OCI-M1 (cell line): ENCODE measurements at regions not wholly inside any gene's neighbourhood (a gene's known extent, or its start where the extent isn't known, plus 50 kb on each side); places are given as distances from the start of the nearest gene placed in this dataset.

Experiments used
- DNase-seq: peaks from one replicate; lab custom pipeline; 2025; lab: John Stamatoyannopoulos, UW

GRCh38 chr2:216553482-216554240 lies 55.0 kb downstream of the RPL37A start:
- DNase-seq: no peak

- DNase-seq: no peak
Observed at GRCh38 chr2:216554286-216554685, 55.6 kb downstream of the RPL37A start.

GRCh38 chr2:216554755-216555154 lies 56.1 kb downstream of the RPL37A start:
- no peak for DNase-seq

GRCh38 chr2:216555274-216555673 lies 56.6 kb downstream of the RPL37A start:
- DNase-seq: no peak

GRCh38 chr2:216556202-216556601 lies 57.6 kb downstream of the RPL37A start:
- DNase-seq: no peak

GRCh38 chr2:216557413-216557812 lies 58.8 kb downstream of the RPL37A start:
- no peak for DNase-seq

GRCh38 chr2:216557820-216558219 lies 59.2 kb downstream of the RPL37A start:
- DNase-seq: no peak

- DNase-seq: no peak
Observed at GRCh38 chr2:216559625-216560156, 61.0 kb downstream of the RPL37A start.

GRCh38 chr2:216560838-216561270 lies 62.2 kb downstream of the RPL37A start:
- no peak for DNase-seq

- DNase-seq: no peak
Observed at GRCh38 chr2:216562696-216563435, 64.2 kb downstream of the RPL37A start.

GRCh38 chr2:216563646-216564045 lies 65.0 kb downstream of the RPL37A start:
- DNase-seq: no peak

- no peak for DNase-seq
Observed at GRCh38 chr2:216564611-216565010, 66.0 kb downstream of the RPL37A start.

- DNase-seq: no peak
Observed at GRCh38 chr2:216565956-216566355, 67.3 kb upstream of the IGFBP2 start.

- DNase-seq: no peak
Observed at GRCh38 chr2:216568576-216568975, 64.6 kb upstream of the IGFBP2 start.

- no peak for DNase-seq
Observed at GRCh38 chr2:216569765-216570164, 63.5 kb upstream of the IGFBP2 start.

GRCh38 chr2:216570357-216570756 lies 62.9 kb upstream of the IGFBP2 start:
- no peak for DNase-seq

- DNase-seq: no peak
Observed at GRCh38 chr2:216571178-216571908, 61.9 kb upstream of the IGFBP2 start.

- no peak for DNase-seq
Observed at GRCh38 chr2:216571909-216572513, 61.2 kb upstream of the IGFBP2 start.

- no peak for DNase-seq
Observed at GRCh38 chr2:216572582-216573578, 60.3 kb upstream of the IGFBP2 start.

- DNase-seq: no peak
Observed at GRCh38 chr2:216574046-216574445, 59.2 kb upstream of the IGFBP2 start.

GRCh38 chr2:216574586-216574985 lies 58.6 kb upstream of the IGFBP2 start:
- no peak for DNase-seq
